GM18867 (cell line): ENCODE measurements at regions not wholly inside any gene's neighbourhood (a gene's known extent, or its start where the extent isn't known, plus 50 kb on each side); places are given as distances from the start of the nearest gene placed in this dataset.

Experiments used
- ATAC-seq: cut with Tn5 transposase; IDR thresholded peaks from one replicate; pipeline ENCODE4 v1.9.1; 2021; ENCODE audit warnings: mild to moderate bottlenecking, moderate library complexity; ENCODE audit not compliant: unreplicated experiment

GRCh38 chr14:95442633-95443021 is 73.8 kb downstream of the SYNE3 start:
- peak; percentile 69 for ATAC-seq

GRCh38 chr14:95442016-95442632 is 74.3 kb downstream of the SYNE3 start:
- ATAC-seq: no peak

GRCh38 chr14:95440951-95441350 is 75.5 kb downstream of the SYNE3 start:
- ATAC-seq: no peak

GRCh38 chr14:95440496-95440895 is 76.0 kb downstream of the SYNE3 start:
- no peak for ATAC-seq

GRCh38 chr14:95439881-95440280 is 76.6 kb downstream of the SYNE3 start:
- no peak for ATAC-seq

GRCh38 chr14:95437715-95438114 is 78.7 kb downstream of the SYNE3 start:
- no peak for ATAC-seq

GRCh38 chr14:95436354-95436753 is 80.1 kb downstream of the SYNE3 start:
- ATAC-seq: no peak

GRCh38 chr14:95434121-95434520 is 82.3 kb downstream of the SYNE3 start:
- ATAC-seq: no peak

- no peak for ATAC-seq
Observed at GRCh38 chr14:95433094-95433478, 83.4 kb downstream of the SYNE3 start.

GRCh38 chr14:95432144-95433093 is 84.0 kb downstream of the SYNE3 start:
- no peak for ATAC-seq

- no peak for ATAC-seq
Observed at GRCh38 chr14:95431199-95432143, 85.0 kb downstream of the SYNE3 start.

- no peak for ATAC-seq
Observed at GRCh38 chr14:95428557-95428956, 87.9 kb downstream of the SYNE3 start.

GRCh38 chr14:95426116-95426475 is 90.4 kb downstream of the SYNE3 start:
- no peak for ATAC-seq

- ATAC-seq: no peak
Observed at GRCh38 chr14:95425369-95426115, 90.9 kb downstream of the SYNE3 start.

- no peak for ATAC-seq
Observed at GRCh38 chr14:95424529-95424928, 91.9 kb downstream of the SYNE3 start.

GRCh38 chr14:95421741-95422140 is 94.7 kb downstream of the SYNE3 start:
- no peak for ATAC-seq

- ATAC-seq: no peak
Observed at GRCh38 chr14:95420060-95420459, 96.4 kb downstream of the SYNE3 start.

GRCh38 chr14:95419569-95419968 is 96.9 kb downstream of the SYNE3 start:
- no peak for ATAC-seq

GRCh38 chr14:95418858-95419257 is 97.6 kb downstream of the SYNE3 start:
- ATAC-seq: no peak

GRCh38 chr14:95417492-95417891 is 97.8 kb upstream of the CLMN start:
- ATAC-seq: no peak

GRCh38 chr14:95415993-95416392 is 96.3 kb upstream of the CLMN start:
- no peak for ATAC-seq
